Caco-2 (cell line): ENCODE measurements at regions not wholly inside any gene's neighbourhood (a gene's known extent, or its start where the extent isn't known, plus 50 kb on each side); places are given as distances from the start of the nearest gene placed in this dataset.

Source experiments
- BruUV-seq: library from RNA; stranded (reverse); fragments of 400-500 nt; replicated peaks from 2 replicates; lab custom pipeline; 2021; lab: Mats Ljungman, UMichigan
- CTCF ChIA-PET: fragments of 300-600 bp; sonication (Branson Sonifier 250); formaldehyde crosslinking; loops from one replicate; lab custom pipeline; 2022; ENCODE audit warnings: antibody characterized with exemption; lab: Charles Lee
- POLR2A ChIA-PET: fragments of 300-600 bp; sonication (Branson Sonifier 250); formaldehyde crosslinking; loops from one replicate; lab custom pipeline; 2022; ENCODE audit warnings: antibody characterized with exemption; lab: Charles Lee
- DNase-seq, 2 experiments: peaks; one replicate each; pipeline versions ENCODE4 v3.0.0 to v3.0.0-alpha.2; 2020 to 2022
- H3K27me3 ChIP-seq: replicated peaks from 2 replicates; pipeline ENCODE4 v1.6.0; 2011; ENCODE audit warnings: low read length; ENCODE audit not compliant: control insufficient read depth, insufficient read depth
- H3K36me3 ChIP-seq: 2 replicates; pipeline ENCODE4 v1.5.1; 2011; ENCODE audit warnings: low read length; ENCODE audit not compliant: control insufficient read depth, insufficient read depth
- H3K4me1 ChIP-seq: fragments of 250-450 bp; sonication (Bioruptor Pico); 2 replicates; pipeline ENCODE4 v1.5.1; 2020; ENCODE audit warnings: mild to moderate bottlenecking
- H3K4me3 ChIP-seq: 2 replicates; pipeline ENCODE4 v1.5.1; 2011; ENCODE audit warnings: low read depth, mild to moderate bottlenecking, control low read depth, low read length
- H3K9me3 ChIP-seq: fragments of 250-450 bp; sonication (Bioruptor Pico); 2 replicates; pipeline ENCODE4 v1.5.1; 2020; ENCODE audit warnings: mild to moderate bottlenecking, moderate library complexity
- H3K27ac Mint-ChIP-seq: one replicate; pipeline ENCODE4 v1.8.0; 2022; ENCODE audit warnings: mixed read lengths; ENCODE audit not compliant: unreplicated experiment
- H3K27me3 Mint-ChIP-seq: one replicate; pipeline ENCODE4 v1.8.0; 2022; ENCODE audit warnings: mixed read lengths; ENCODE audit not compliant: insufficient read depth, unreplicated experiment
- H3K36me3 Mint-ChIP-seq: one replicate; pipeline ENCODE4 v1.8.0; 2022; ENCODE audit warnings: mild to moderate bottlenecking, mixed read lengths; ENCODE audit not compliant: insufficient read depth, unreplicated experiment
- H3K4me1 Mint-ChIP-seq: one replicate; pipeline ENCODE4 v1.8.0; 2022; ENCODE audit warnings: low read depth, mixed read lengths; ENCODE audit not compliant: unreplicated experiment
- H3K4me3 Mint-ChIP-seq: one replicate; pipeline ENCODE4 v1.8.0; 2022; ENCODE audit warnings: mild to moderate bottlenecking, moderate library complexity, mixed read lengths; ENCODE audit not compliant: unreplicated experiment
- H3K9me3 Mint-ChIP-seq: one replicate; pipeline ENCODE4 v1.8.0; 2022; ENCODE audit warnings: mixed read lengths; ENCODE audit not compliant: unreplicated experiment
- CTCF ChIP-seq, 2 experiments: fragments of 200-600 bp in 1 of 2; IDR thresholded peaks; 1 replicate in 1 of 2; 2 replicates in 1 of 2; pipeline versions ENCODE4 v1.5.1 to v1.8.0; 2011 to 2022; ENCODE audit warnings: antibody characterized with exemption in 1 of 2, control low read depth in 1 of 2, inconsistent platforms in 1 of 2, low read depth in 1 of 2, low read length in 1 of 2, mild to moderate bottlenecking in 1 of 2, moderate library complexity in 1 of 2; ENCODE audit not compliant: insufficient read depth in 1 of 2, severe bottlenecking in 1 of 2, unreplicated experiment in 1 of 2
- intact Hi-C: fragments of 100-400 bp; cut with micrococcal nuclease; formaldehyde crosslinking; loops from one replicate; pipeline ENCODE4 v1.10.0; 2022; ENCODE audit not compliant: unreplicated experiment

- Mint-ChIP-seq H3K9me3 (no peaks in the 10 kb centered on the region), H3K4me3 (no peak overlapping the region), H3K27ac (no peak overlapping the region), H3K4me1 (no peaks in the 10 kb centered on the region), H3K36me3 (no peaks in the 10 kb centered on the region), H3K27me3 (peaks cover 6% of the 10 kb centered on the region)
- ChIA-PET CTCF (no interaction called here), POLR2A (no interaction called here)
- no TSS peak for BruUV-seq
- intact Hi-C loops: no loop called here
- no peaks in the 10 kb centered on the region for H3K4me1 ChIP-seq
- peak in 1 of 2 experiments; percentile 29 for DNase-seq
- no peak overlapping the region for H3K4me3 ChIP-seq
- TF ChIP-seq CTCF (IDR thresholded peaks at IDR 0.05; ENCODE audit: insufficient read depth in 1 of 2, low read depth in 1 of 2, low read length in 1 of 2, severe bottlenecking in 1 of 2, unreplicated experiment in 1 of 2): no peak
- no peaks in the 10 kb centered on the region for H3K36me3 ChIP-seq
- H3K9me3 ChIP-seq: no peaks in the 10 kb centered on the region
- H3K27me3 ChIP-seq: no peaks in the 10 kb centered on the region
These were observed 70.0 kb upstream of the ALX4 start for GRCh38 chr11:44380009-44380313.

GRCh38 chr11:44380820-44381219, 70.9 kb upstream of the ALX4 start:
- BruUV-seq: no TSS peak
- Mint-ChIP-seq H3K4me1 (no peaks in the 10 kb centered on the region), H3K27me3 (peaks cover 15% of the 10 kb centered on the region), H3K27ac (no peak overlapping the region), H3K4me3 (no peak overlapping the region), H3K9me3 (no peaks in the 10 kb centered on the region), H3K36me3 (no peaks in the 10 kb centered on the region)
- DNase-seq: no peak
- CTCF ChIA-PET: interaction anchor here (0.6 kb wide), 1 partner anchor 143 kb away, joined by 3 read pairs; no protein-coding TSS in a partner anchor
- intact Hi-C loops: no loop called here
- Histone ChIP-seq H3K9me3 (no peaks in the 10 kb centered on the region), H3K27me3 (no peaks in the 10 kb centered on the region), H3K4me3 (no peak overlapping the region), H3K4me1 (no peaks in the 10 kb centered on the region), H3K36me3 (no peaks in the 10 kb centered on the region)
- no peak for TF ChIP-seq CTCF (IDR thresholded peaks at IDR 0.05; ENCODE audit: insufficient read depth in 1 of 2, low read depth in 1 of 2, low read length in 1 of 2, severe bottlenecking in 1 of 2, unreplicated experiment in 1 of 2)
- POLR2A ChIA-PET: no interaction called here

- Histone ChIP-seq H3K9me3 (no peaks in the 10 kb centered on the region), H3K36me3 (no peaks in the 10 kb centered on the region), H3K4me3 (no peak overlapping the region), H3K4me1 (no peaks in the 10 kb centered on the region), H3K27me3 (no peaks in the 10 kb centered on the region)
- CTCF ChIA-PET: interaction anchor here (0.6 kb wide), 1 partner anchor 142 kb away, joined by 3 read pairs; no protein-coding TSS in a partner anchor
- BruUV-seq: no TSS peak
- Mint-ChIP-seq H3K4me3 (no peak overlapping the region), H3K9me3 (no peaks in the 10 kb centered on the region), H3K4me1 (no peaks in the 10 kb centered on the region), H3K36me3 (no peaks in the 10 kb centered on the region), H3K27ac (no peak overlapping the region), H3K27me3 (peaks cover 15% of the 10 kb centered on the region)
- POLR2A ChIA-PET: no interaction called here
- TF ChIP-seq CTCF (IDR thresholded peaks at IDR 0.05; ENCODE audit: insufficient read depth in 1 of 2, low read depth in 1 of 2, low read length in 1 of 2, severe bottlenecking in 1 of 2, unreplicated experiment in 1 of 2): no peak
- DNase-seq: peak in 1 of 2 experiments; percentile 23
- intact Hi-C loops: no loop called here
These were observed 71.3 kb upstream of the ALX4 start for GRCh38 chr11:44381261-44381660.
